Hepatocyte (in vitro differentiated cells): ENCODE measurements at regions not wholly inside any gene's neighbourhood (a gene's known extent, or its start where the extent isn't known, plus 50 kb on each side); places are given as distances from the start of the nearest gene placed in this dataset.

ENCODE experiments used
- DNase-seq: peaks from one replicate; pipeline ENCODE4 v3.0.0-alpha.2; 2016; ENCODE audit warnings: low spot score
- H2AFZ ChIP-seq: fragments of 200-600 bp; sonication (generic); 2 replicates; pipeline ENCODE4 v1.6.0; 2016; ENCODE audit warnings: antibody characterized with exemption, mild to moderate bottlenecking
- H3K27ac ChIP-seq: fragments of 200-600 bp; sonication (generic); 2 replicates; pipeline ENCODE4 v1.5.1; 2016; ENCODE audit warnings: mild to moderate bottlenecking
- H3K27me3 ChIP-seq: fragments of 200-600 bp; sonication (generic); 2 replicates; pipeline ENCODE4 v1.6.1; 2016
- H3K36me3 ChIP-seq: fragments of 200-600 bp; sonication (generic); replicated peaks from 2 replicates; pipeline ENCODE4 v1.5.1; 2016; ENCODE audit warnings: low read depth; ENCODE audit not compliant: insufficient read depth
- H3K4me1 ChIP-seq: fragments of 200-600 bp; sonication (generic); 2 replicates; pipeline ENCODE4 v1.5.1; 2016; ENCODE audit warnings: mild to moderate bottlenecking, moderate library complexity; ENCODE audit not compliant: insufficient read depth
- H3K4me2 ChIP-seq: fragments of 200-600 bp; sonication (generic); 2 replicates; pipeline ENCODE4 v1.6.0; 2016
- H3K4me3 ChIP-seq: fragments of 200-600 bp; sonication (generic); 2 replicates; pipeline ENCODE4 v1.5.1; 2016; ENCODE audit warnings: mild to moderate bottlenecking
- H3K79me2 ChIP-seq: fragments of 200-600 bp; sonication (generic); 2 replicates; pipeline ENCODE4 v1.6.0; 2017; ENCODE audit warnings: mild to moderate bottlenecking
- H3K9me2 ChIP-seq: fragments of 200-600 bp; sonication (generic); replicated peaks from 2 replicates; pipeline ENCODE4 v1.6.0; 2017; ENCODE audit warnings: mild to moderate bottlenecking; ENCODE audit not compliant: insufficient read depth
- H3K9me3 ChIP-seq: fragments of 200-600 bp; sonication (generic); 2 replicates; pipeline ENCODE4 v1.5.1; 2016; ENCODE audit warnings: low read depth, mild to moderate bottlenecking
- H4K20me1 ChIP-seq: fragments of 200-600 bp; sonication (generic); 2 replicates; pipeline ENCODE4 v1.6.0; 2016; ENCODE audit warnings: mild to moderate bottlenecking; ENCODE audit not compliant: insufficient read depth, poor library complexity, severe bottlenecking
- EZH2 ChIP-seq: fragments of 200-600 bp; sonication (generic); IDR thresholded peaks from 2 replicates; pipeline ENCODE4 v1.6.1; 2016; ENCODE audit warnings: antibody characterized with exemption, mild to moderate bottlenecking, borderline replicate concordance
- EZH2phosphoT487 ChIP-seq: fragments of 200-600 bp; sonication (generic); IDR thresholded peaks from one replicate; pipeline ENCODE4 v1.6.1; 2018; ENCODE audit warnings: antibody characterized with exemption, mild to moderate bottlenecking, low read depth, moderate library complexity; ENCODE audit not compliant: unreplicated experiment, severe bottlenecking
- WGBS: methylation state at CpG from one replicate; pipeline ENCODE4 v1.1.6; 2016; ENCODE audit warnings: low lambda C conversion rate; ENCODE audit errors: missing lambda C conversion rate; 5-methylcytosine and 5-hydroxymethylcytosine counted together
- TF ChIP-seq, protein P1 (sequence below): fragments of 200-600 bp; sonication (generic); IDR thresholded peaks from 2 replicates; pipeline ENCODE4 v1.5.1; 2016; ENCODE audit warnings: antibody characterized with exemption, mild to moderate bottlenecking; ENCODE audit not compliant: poor library complexity

DNA sequence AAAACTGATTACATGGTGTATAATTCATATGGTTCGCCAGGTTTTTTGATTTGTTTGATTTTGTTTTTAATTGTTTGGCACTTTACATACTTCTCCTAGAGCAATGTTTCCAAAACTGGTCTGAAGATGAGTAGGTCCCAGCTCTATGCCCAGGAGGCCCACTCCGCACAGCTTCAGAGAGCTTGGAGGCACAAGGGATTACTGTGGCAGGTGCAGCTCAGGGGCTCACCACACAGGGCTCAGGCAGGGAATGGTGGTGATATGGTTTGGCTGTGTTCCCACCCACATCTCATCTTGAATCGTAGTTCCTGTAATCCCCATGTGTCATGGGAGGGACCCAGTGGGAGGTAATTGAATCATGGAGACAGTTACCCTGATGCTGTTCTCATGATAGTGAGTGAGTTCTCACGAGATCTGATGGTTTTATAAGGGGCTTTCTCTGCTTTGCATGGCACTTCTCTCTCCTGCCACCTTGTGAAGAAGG, 296.6 kb downstream of the MED10 start:
- no peaks in the 10 kb centered on the region for H3K9me2 ChIP-seq
- no peaks in the 10 kb centered on the region for H3K36me3 ChIP-seq
- no peak overlapping the region for H3K4me3 ChIP-seq
- no peaks in the 10 kb centered on the region for H4K20me1 ChIP-seq
- H3K79me2 ChIP-seq: no peaks in the 10 kb centered on the region
- 88% methylated on average over 4 of the region's 4 CpGs for WGBS
- TF ChIP-seq EZH2phosphoT487: no peak
- TF ChIP-seq, protein P1, sequence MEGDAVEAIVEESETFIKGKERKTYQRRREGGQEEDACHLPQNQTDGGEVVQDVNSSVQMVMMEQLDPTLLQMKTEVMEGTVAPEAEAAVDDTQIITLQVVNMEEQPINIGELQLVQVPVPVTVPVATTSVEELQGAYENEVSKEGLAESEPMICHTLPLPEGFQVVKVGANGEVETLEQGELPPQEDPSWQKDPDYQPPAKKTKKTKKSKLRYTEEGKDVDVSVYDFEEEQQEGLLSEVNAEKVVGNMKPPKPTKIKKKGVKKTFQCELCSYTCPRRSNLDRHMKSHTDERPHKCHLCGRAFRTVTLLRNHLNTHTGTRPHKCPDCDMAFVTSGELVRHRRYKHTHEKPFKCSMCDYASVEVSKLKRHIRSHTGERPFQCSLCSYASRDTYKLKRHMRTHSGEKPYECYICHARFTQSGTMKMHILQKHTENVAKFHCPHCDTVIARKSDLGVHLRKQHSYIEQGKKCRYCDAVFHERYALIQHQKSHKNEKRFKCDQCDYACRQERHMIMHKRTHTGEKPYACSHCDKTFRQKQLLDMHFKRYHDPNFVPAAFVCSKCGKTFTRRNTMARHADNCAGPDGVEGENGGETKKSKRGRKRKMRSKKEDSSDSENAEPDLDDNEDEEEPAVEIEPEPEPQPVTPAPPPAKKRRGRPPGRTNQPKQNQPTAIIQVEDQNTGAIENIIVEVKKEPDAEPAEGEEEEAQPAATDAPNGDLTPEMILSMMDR: no peak
- TF ChIP-seq EZH2: no peak
- H3K4me1 ChIP-seq: no peaks in the 10 kb centered on the region
- DNase-seq: no peak
- H3K27me3 ChIP-seq: no peaks in the 10 kb centered on the region
- no peak overlapping the region for H3K27ac ChIP-seq
- no peaks in the 10 kb centered on the region for H3K9me3 ChIP-seq
- H2AFZ ChIP-seq: no peak overlapping the region
- H3K4me2 ChIP-seq: no peak overlapping the region

DNA sequence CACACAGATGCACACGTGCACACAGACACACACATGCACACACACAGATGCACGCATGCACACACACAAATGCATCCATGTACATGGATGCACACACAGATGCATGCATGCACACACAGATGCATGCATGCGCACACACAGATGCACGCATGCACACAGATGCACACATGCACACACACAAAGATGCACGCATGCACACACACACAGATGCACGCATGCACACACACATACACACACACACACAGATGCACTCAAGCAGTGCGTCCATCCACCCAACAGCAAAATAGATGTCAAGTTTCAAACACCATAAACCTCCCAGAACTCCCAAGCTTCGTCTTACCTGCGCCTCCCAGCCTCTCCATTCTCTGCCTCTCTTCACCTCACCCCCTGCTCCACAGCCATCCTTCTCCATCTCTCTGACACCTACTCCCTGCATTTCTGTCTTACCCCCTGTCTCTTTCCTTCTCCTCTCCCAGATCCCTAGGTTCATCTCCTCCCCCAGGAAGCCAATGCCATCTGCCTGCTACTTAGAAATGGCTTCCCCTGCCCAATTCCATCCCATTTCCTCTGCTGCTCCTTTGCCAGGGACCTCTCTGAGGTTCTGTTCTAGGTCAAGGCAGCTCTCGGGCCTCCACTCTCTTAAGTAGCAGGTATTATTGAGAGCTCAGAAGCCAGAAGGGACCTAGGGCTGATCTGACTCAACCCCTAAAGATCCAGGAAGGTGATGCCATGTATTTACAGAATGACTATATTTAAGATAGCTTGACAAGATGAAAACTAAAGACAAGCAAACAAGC, 297.2 kb downstream of the MED10 start:
- Histone ChIP-seq H4K20me1 (no peaks in the 10 kb centered on the region), H2AFZ (no peak overlapping the region), H3K4me1 (no peaks in the 10 kb centered on the region), H3K4me2 (no peak overlapping the region), H3K27me3 (no peaks in the 10 kb centered on the region), H3K9me3 (no peaks in the 10 kb centered on the region), H3K36me3 (no peaks in the 10 kb centered on the region), H3K9me2 (no peaks in the 10 kb centered on the region), H3K27ac (no peak overlapping the region), H3K4me3 (no peak overlapping the region), H3K79me2 (no peaks in the 10 kb centered on the region)
- no peak for DNase-seq
- 93% methylated on average over 10 of the region's 10 CpGs for WGBS
- TF ChIP-seq EZH2 (no peak), EZH2phosphoT487 (no peak)
- TF ChIP-seq, protein P1: no peak

DNA sequence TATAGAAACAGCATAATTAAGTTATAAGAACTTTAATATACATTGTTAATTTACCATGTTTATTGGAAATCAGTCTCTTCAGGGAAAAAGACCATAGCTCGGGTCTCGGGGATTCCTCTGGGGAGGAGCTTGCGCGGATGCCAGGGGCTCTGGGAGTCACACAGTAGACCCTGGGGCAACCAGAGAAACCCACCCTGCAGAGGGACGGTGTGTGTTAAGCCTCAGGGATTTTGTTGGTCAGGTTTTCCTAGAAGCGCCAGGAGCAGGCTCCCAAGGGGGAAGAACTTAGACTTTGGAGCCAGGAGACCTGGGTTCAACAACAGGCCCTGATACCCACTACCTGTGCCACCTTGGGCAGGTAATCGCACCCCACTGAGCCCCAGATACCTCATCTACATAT, 297.9 kb downstream of the MED10 start:
- Histone ChIP-seq H3K4me1 (no peaks in the 10 kb centered on the region), H3K4me2 (no peak overlapping the region), H3K27ac (no peak overlapping the region), H4K20me1 (no peaks in the 10 kb centered on the region), H3K9me3 (no peaks in the 10 kb centered on the region), H3K27me3 (no peaks in the 10 kb centered on the region), H2AFZ (no peak overlapping the region), H3K9me2 (no peaks in the 10 kb centered on the region), H3K79me2 (no peaks in the 10 kb centered on the region), H3K4me3 (no peak overlapping the region), H3K36me3 (no peaks in the 10 kb centered on the region)
- no peak for DNase-seq
- 93% methylated on average over 7 of the region's 7 CpGs for WGBS
- TF ChIP-seq, protein P1: no peak
- no peak for TF ChIP-seq EZH2
- no peak for TF ChIP-seq EZH2phosphoT487
